NCI-H524 treated with DMSO at 0.1 percent for 48 hours (cell line): ENCODE measurements at regions not wholly inside any gene's neighbourhood (a gene's known extent, or its start where the extent isn't known, plus 50 kb on each side); places are given as distances from the start of the nearest gene placed in this dataset.
"Not testable (repeated sequence)": the region's sequence is repeated elsewhere in the genome, so short reads cannot be mapped to it uniquely, and the experiment has no call there.

Experiments used
- DNase-seq: peaks from one replicate; lab custom pipeline; 2025; lab: John Stamatoyannopoulos, UW

DNA sequence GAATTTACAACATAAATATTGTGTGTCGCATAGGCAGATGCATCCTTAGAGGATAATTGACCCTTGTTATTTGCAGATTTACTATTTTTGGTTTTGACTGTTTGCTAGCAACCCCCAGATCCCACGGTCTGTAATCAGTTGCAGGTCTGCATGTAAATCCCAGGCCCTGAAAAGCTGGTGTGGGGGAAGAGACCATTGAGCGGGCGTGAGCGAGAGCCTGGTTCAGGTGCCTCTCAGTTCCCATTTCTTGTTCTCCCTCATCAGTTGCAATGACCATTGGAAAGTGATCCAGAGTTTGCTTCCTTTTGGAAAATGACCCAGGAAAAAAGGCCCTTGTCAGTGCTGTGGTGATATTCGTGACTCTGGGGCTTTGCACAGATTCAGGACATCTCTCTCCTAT lies 238.9 kb downstream of the UACA start:
- DNase-seq, result peak; percentile 90

DNA sequence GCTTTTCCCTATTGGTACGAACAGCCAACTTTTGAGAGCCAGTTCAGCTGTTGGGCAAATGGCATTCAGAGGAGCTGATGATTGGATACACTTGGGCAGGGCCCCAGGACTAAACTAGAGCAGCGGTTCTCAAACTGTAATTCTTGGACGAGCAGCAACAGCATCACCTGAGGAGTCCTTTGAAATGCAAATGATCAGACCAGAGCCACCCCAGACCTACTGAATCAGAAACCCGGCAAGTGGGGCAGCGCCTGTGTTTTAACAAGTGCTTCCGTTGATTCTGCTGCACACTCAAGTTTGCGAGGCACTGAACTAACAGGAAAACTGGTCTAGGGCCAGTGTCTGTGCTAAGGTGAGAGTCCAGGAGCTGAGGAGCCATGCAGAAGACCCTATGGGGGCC lies 239.7 kb downstream of the UACA start:
- no peak for DNase-seq

DNA sequence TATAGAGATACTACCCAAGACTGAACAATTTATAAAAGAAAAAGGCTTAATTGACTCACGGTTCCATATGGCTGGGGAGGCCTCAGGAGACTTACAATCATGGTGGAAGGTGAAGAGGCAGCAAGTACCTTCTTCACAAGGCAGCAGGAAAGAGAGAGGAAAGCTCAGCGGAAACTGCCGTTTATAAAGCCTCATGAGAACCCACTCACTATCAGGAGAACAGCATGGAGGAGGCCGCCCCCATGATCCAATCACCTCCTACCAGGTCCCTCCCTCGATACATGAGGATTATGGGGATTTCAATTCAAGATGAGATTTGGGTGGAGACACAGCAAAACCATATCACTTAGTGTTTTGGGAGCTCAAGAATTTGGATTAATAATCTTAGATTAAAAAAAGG lies 240.2 kb downstream of the UACA start:
- DNase-seq, result no peak

DNA sequence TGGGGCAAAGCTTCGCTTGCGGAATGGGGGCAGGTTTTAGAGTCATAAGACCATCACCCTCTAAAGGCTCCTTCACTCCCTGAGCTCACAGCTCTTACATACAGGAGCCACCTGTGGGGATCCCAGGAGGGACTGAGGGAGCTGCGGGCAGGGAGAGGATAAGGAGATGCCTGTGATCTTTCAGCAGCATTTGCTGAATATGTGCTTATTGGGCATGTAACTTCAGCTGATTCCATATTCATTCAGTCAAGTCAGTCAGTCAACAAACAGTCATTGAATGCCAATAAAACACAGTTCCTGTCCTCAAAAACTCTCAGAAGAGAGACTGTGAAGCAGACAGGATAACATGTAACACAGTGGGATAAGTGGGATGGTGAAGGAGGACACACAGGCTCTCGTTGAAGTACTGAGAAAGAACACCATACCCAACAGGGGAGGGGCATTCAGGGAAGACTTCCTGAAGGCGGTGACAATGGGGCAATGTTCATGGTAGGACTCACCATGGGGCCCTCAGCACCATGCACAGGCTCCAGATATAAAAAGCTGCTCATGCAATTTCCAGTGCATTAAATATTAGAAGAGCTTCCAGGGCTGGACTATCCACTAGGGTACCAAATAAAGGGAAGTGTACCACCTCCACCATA lies 240.9 kb downstream of the UACA start:
- no peak for DNase-seq

DNA sequence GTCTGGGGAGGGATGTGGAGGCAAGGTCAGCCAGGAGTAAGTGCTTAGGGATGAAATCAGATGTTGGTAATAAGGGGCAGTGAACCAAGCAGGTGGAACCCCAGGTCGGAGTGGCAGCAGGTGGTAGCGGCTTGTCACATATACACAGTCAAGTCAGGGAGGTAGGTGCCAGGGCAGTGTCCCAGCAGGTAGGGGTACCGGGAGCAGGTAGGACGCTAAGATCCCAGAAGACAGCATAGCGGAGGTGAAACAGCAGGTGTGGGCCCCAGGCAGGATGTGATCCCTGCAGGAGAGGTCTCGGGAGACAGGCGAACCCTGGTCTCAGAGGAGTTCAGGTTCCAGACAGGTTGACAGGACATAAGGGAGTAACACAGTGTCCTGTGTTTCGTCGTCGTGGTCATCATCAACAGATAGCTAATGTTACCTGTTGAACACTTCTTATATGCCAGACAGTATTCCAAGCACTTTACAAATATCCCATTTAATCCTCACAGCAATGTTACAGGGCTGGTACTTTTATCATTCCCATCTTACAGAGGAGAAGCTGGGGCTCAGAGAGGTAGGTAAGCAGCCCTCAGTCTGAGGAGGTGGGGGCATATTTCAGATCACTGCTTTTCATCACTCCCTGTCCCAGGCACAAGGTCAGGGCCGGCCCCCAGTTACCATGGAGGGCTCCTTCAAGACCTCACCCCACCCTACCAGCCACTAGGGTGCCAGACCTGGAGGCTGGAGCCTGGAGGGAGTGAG lies 241.6 kb downstream of the UACA start:
- DNase-seq, result no peak

DNA sequence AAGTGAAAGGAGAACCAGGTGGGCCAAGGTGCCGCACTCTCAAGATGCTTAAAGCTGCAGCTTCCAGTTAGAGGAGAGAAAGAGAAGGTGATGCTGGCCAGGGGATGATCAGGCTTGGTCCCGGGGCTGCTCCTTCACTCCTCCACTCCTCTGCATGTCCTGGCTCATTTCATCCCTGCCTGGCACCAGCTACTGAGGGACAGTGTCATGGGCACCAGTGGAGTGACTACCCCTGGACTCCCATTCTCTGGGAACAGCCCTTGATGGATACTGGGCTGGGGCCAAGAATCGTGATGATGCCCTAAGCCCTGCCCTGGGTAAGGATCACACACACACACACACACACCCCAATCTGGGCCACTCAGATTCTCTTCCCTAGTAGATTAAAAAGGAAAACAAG lies 243.7 kb downstream of the UACA start:
- no peak for DNase-seq

DNA sequence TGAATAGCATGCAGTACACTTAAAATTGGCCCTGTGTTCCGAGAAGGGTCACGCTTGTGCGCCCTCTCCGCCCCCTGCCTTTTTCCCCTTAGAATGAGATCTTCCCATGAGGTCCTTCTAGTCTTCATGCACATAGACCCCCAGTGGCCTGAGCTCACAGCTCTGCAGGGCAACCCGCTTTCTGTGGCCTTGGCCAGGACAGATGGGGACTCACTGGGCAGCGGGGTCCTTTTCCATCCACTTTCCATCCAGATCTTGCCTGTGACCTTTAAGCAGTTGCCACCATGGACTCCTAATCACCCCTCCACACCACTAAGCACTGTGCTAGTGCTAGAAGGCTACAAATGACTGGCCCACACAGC lies 244.4 kb downstream of the UACA start:
- DNase-seq, result no peak

DNA sequence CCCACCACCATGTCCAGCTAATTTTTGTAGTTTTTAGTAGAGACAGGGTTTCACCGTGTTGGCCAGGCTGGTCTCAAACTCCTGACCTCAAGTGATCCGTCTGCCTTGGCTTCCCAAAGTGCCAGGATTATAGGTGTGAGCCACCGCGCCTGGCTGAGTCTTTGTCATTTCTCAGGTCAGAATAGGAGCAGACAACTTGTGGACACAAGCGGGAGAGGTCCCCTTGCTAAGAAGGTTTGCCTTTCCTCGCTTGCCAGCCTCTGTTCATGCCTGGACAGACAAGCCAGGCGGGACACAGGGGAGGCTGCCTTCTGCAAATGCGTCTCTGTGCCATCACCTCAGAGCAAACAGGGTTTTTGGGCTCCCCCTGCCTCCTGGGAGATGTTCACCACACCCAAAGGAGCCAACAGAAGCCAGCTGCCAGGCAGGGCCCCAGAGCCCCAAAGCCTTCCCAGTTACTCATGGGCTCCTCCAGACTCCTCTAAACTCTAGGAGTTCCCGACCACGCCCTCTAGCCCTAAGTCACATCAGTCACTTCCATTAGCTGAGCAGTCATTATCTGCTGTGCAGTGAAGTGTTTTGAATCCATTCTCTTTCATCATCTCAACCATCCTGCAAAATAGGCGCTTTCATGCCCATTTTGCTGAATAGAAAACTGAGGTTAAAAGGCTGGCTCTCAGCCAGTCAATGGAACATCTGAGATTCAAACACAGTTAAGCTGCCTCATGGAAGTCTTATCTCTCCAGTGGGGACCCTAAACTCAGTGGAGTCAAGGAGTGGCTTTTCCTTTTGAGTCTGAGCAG lies 245.0 kb downstream of the UACA start:
- no peak for DNase-seq

DNA sequence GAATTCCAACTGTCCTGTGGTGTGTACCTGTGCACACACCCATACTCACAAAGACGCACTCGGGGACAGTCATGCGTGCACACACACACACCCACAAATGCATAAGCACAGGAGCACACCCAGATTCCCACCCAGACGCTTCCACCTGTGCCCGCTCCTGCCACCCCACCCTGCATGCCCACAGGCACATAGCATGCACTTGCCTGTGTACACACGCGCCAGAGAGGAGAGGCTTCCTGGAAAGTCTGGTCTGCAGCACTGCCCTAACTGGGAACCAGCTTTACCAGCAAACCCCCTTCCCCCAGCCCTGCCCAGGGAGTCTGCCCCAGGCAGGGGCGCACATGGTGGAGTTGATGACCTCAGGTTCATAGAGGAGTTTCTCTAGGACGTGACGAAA lies 246.2 kb downstream of the UACA start:
- no peak for DNase-seq

DNA sequence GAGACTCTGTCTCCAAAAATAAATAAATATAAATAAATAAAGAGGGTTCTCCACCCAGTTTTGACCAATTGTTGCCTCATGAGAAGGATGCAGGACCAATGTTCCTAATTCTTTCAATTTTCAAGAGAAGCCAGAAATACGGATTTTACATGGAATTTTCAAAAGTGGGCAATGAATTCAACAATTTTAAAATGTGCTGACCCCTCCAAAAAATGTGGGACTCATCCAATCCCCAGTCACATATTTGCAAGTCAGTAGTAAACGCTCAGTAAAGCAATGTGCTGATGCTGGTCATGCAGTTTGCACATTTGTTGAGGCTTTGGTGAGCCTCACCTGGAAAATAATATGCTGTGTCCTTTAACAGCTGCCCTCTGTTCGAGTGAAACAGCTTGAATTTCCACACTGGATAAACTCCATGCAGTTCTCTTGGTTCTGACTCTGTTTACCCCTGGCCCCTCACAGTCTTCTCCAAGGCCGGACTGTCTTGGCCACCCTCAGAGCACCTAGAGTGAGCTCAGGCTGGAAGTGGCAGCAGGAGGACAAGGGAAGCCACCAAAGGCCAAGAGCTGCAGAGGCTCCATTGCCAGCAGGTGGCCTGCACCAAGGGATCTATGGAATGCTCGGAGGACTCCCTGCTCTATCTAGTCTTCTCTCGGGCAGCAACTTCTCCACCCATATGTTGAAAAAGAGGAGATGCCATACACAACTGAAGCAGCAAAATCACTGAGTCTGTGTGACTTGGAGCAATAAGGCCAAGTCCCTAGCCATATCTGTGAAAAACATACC lies 246.8 kb downstream of the UACA start:
- DNase-seq, result no peak

DNA sequence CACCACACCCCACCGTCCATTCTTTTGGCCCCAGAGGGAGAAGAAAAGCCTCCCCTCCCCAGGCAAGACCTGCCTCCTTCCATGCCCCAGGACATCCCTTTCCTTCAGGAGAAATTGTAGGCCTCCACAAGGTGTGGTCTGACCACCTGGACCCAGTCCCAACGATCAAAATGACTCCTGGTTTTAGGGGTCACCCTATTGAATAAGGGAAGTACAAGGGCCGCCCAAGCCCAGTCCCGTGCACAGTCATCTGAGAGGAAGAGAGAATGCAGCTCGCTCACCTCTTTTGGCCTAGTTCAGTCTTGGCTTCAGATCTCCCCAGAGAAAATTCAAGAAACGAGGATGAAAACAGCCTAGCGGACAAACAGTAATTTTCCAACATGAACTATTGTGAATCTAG lies 249.1 kb downstream of the UACA start:
- DNase-seq, result no peak

DNA sequence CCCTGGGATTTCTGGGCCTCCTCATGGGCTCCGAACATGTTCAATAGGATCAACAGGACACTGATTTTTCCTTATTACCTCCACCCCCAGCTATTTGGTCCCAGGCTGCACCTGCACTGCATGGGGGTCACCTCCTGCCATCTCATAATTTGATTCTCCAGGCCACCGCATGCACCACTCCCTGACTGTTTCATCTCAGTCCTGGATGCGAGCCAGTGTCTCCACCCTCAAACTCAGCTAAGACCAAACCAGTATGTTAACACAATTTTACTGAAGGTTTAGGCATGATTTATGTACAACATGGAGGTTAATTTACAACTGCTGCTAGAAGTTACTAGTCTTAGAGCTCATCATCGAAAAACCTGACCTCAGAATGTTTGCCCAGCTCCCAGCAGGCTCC lies 249.5 kb downstream of the UACA start:
- DNase-seq, result no peak

DNA sequence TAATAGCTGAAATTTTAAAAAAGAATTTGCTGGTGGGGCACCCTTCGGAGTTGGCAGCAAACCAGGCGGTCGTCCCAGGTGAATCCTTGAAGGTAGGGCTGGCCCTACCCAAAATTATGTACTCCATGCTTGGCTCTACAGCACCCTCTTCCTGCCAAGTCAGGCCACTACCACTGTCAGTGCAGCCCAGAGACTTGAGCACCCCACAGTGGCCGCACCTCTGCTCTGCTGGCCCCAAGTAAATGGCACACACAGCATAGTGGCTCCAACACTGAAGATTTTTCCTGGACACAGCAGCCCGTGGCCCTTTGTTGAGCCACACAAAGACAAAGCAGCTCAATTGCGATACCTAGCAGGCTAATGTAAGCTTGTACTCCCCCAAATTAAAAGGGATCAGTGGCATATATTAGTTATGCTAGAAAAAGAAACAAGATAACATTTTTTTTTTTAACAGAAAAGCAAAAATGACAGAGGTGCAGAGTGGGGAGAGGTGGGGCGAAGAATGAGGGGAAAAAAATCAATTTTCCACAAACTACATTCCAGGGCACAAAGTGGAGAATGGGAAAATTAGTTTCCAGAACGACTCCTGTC lies 250.5 kb downstream of the UACA start:
- peak; percentile 58 for DNase-seq

DNA sequence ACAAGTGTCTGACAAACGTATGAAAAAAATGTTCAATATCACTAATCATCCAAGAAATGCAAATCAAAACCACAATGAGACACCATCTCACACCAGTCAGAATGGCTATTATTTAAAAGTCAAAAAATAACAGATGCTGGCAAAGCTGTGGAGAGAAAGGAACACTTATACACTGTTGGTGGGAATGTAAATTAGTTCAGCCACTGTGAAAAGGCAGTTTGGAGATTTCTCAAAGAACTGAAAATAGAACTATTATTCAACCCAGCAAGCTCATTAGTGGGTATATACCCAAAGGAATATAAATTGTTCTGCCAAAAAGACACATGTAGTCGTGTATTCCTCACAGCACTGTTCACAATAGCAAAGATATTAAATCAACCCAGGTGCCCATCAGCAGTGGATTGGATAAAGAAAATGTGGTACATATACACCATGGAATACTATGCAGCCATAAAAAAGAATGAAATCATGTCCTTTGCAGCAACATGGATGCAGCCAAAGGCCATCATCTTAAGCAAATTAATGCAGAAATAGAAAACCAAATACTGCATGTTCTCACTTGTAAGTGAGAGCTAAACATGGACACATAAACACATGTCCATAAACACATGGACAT lies 251.3 kb downstream of the UACA start:
- DNase-seq, result not testable (repeated sequence)

DNA sequence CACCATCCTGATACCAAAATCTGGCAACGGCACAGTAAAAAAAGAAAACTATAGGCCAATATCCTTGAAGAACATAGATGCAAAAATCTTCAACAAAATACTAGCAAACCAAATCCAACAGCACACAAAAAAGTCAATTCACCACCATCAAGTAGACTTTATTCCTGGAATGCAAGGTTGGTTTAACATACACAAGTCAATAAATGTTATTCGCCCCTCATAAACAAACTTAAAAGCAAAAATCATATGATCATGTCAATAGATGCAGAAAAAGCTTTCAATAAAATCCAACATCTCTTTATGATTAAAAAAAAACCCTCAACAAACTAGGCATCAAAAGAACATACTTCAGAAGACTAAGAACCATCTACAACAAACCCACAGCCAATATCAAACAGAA lies 252.9 kb downstream of the UACA start:
- DNase-seq, result no peak

DNA sequence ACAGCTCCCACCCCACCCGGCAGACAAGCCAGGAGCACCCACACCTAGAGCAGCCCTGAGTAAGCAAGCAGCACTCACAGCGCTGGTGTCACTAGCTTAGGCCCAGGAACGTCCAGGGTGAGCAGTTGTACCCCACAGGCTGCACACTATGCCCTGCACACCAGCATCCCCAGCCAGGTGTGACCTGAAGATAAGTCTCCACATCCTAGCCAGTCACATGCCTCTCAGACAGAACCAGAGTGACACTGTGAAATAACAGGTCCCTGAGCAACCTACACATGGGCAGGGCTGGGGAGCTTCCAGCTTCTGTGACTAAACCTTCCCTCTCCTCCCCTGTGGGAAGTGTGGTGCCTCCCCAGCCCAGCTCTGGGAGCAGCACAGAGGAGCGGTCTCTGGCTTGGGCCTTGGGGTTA lies 253.6 kb downstream of the UACA start:
- DNase-seq, result no peak

DNA sequence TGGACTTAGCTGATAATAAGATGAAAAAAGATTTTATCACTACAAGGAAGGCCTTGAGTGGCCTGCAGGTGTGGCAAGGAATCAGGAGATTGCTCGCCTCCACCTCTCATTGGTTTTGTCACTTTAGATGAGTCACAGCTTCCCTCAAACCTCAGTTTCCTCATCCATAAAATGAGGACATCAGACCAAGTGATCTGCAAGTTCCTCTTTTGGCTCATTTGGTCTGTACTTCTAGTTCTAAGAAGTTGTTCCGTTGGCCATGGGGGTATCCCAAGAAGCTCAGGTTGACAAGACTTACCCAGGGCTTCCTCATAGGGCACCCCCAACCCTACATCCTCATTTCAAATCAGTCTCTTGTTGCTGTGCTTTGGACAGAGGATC lies 254.1 kb downstream of the UACA start:
- no peak for DNase-seq

DNA sequence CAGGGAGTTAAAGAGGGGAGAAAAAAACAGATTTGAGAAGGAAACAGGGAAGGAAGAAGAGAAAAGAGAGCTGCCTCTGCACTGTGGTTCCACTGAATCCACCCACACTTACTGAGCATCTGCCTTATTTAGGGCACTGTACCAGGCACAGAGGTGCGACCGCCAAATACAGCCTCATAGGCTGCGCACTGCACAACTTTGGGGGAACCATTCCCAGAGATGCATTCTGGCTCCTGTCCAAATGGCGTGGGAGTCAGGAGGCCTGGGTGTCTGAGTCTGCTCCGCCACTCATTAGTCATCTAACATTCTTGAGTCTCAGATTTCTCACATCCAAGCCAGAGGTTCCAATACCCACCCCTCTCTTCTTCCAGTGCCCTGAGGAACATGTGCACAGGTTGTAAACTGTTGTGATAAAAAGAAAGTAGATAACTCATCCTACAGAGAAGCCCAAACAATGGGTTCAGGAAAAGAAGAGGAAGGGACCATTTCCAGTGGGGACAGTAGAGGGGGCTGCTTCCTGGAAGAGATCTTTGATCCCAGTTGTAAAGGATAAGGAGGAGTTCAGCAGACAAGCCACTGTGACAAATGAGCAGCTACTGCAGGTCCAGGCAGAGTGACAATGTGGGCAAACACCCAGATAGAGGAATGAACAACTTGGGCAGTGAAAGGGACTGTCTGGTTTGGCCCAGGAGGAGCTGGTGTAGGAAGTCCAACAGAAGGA lies 254.6 kb downstream of the UACA start:
- DNase-seq, result no peak

DNA sequence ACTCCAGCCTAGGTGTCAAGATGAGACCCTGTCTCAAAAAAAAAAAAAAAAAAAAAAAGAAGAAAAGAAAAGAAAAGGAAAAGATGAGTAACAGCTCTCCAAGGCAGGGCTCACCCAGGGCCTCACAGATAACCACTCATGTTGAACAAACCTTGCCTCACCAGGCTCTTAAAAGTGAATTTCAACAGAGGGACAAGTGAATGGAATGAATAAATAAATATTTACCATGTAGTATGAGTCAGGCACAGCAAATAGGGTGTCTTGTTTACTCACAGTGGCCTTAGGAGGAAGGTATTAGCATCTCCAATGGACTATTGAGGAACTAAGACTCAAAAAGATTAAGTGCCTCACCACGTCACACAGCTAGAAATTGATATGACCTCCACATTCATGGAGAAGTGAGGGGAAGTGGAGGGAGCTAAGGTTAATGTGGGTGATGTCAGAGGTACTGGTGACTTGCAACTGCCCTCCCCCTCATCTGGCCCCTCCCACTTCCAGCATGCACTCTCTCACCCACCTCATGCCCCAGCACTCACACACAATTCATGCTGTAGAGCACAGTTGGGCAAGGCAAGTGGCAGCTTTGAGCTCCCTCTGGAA lies 255.5 kb downstream of the UACA start:
- peak; percentile 71 for DNase-seq
